Lung microvascular endothelial cell (primary cell): ENCODE measurements at regions not wholly inside any gene's neighbourhood (a gene's known extent, or its start where the extent isn't known, plus 50 kb on each side); places are given as distances from the start of the nearest gene placed in this dataset.
A peak's percentile ranks its signal among the peaks of the same experiment; 100 is the strongest.

Source experiments
- DNase-seq, 2 donors: peaks; one replicate each; pipeline versions ENCODE4 v3.0.0 to v3.0.0-alpha.2; 2010; ENCODE audit warnings: low read depth in 2 of 2

DNA sequence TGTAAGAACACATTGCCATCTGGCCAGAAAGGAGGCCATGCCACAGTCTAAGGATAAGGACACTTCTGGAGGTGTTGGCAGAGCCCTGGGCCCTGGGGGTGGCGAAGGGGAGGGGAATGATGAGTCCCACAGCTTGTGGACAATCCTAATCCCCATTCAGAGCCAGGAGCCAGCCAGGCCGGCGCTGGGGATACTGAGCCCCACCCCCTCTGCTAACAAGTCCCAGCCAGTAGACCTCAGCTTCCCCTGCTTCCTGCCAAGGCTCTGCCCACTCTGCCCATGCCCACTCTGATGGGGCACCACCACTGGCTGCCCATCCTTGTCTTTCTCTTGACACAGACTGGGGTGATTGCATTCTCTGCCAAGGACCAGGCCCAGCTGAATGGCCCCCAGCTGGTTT lies 71.9 kb downstream of the NAV1 start:
- no peak for DNase-seq

DNA sequence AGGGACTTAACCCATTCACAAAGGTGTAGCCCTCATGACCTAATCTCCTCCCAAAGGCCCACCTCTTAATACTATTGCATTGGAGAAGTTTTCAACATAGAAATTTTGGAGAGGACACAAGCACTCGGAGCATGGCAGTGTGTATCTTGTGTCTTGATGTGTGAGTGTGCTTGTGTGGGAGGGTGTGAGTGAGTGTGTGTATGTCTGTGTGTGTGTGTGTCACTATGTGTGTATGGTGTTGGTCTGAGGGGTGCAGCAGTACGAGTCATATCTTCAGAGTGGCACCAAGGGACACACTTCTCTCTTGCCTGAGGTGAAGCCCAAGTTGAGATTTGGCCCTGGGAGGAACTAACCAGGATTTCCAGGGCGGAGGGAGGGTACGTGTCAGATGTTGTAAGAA lies 73.7 kb downstream of the NAV1 start:
- DNase-seq, result no peak

- peak; percentile 43 to 59 for DNase-seq
These were observed 75.5 kb downstream of the NAV1 start for GRCh38 chr1:201614262-201615015.

DNA sequence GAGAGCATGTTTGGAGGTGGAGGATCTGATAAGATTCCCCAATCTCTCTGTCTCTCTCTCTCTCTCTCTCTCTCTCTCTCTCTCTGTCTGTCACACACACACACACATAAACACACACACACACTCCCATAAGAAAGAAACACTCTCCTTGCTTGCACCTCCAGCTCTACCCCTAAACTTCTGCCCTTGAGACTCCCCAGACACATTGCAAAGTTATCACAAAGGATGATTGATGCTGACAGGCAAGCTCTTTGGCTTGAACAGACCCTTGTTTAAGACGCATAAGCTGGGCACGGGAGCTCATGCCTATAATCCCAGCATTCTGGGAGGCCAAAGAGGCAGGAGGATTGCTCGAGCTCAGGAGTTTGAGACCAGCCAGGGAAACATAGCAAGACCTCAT lies 78.2 kb downstream of the NAV1 start:
- DNase-seq, result no peak

DNA sequence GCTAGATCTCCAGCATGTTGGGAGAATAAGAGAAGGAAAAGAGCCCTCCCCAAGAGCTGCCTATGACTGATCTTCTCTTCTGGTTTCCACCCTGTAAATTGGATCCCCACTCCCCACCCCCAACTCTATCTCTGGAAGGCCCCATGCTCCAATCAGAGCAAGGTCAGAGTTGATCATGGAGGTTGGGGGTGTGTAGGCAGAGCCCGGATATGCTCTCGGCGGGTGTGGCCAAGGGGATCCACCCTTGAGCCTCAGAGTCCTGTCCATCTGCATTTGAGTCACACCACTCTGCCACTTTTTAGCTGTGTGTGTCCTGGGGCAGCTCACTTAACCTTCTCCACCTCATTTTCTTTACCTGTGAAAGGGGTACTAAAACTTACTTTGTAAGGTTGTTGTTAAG lies 79.5 kb downstream of the NAV1 start:
- no peak for DNase-seq

- DNase-seq, result no peak
These were observed 80.0 kb downstream of the NAV1 start for GRCh38 chr1:201618905-201619304.

DNA sequence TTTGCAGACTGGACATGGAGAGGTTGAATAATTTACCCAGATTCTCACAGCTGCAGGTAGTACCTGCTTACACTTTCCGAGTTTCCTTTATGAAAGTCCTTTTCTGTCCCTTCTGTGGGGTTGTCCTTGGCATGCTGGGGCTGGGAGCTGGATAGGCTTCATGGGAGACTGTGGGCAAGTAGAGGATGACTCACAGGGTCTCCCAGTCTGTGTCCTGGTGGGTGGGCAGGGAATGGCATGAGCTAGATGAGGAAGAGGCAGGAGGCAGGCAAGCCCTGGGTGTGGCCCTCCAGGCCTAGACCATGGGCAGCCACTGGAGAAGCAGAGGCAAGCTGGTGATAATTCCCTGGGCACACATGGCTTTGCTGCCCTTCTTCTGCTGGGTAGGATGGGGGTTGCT lies 80.6 kb downstream of the NAV1 start:
- DNase-seq, result no peak

DNA sequence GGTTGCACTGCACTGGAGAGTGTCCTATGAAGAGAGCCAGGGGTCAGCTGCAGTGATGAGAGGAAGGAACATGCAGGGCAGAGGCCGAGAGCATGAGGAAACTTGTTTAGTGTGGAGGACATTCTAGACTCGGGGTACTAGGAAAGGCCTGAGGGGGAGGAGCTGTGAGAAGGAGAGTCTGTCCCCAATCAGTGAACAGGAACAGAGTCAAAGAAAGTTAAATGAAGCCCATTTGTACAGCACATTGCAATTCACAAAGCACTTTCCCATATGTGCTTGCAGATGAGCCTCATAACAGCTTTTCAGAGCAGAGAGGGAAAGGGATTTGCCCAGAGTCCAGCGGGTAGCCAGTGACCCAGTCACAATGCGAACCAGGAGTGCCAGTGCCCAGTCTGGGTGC lies 83.4 kb downstream of the NAV1 start:
- no peak for DNase-seq

GRCh38 chr1:201622824-201623223 lies 83.9 kb downstream of the NAV1 start:
- DNase-seq, result no peak

DNA sequence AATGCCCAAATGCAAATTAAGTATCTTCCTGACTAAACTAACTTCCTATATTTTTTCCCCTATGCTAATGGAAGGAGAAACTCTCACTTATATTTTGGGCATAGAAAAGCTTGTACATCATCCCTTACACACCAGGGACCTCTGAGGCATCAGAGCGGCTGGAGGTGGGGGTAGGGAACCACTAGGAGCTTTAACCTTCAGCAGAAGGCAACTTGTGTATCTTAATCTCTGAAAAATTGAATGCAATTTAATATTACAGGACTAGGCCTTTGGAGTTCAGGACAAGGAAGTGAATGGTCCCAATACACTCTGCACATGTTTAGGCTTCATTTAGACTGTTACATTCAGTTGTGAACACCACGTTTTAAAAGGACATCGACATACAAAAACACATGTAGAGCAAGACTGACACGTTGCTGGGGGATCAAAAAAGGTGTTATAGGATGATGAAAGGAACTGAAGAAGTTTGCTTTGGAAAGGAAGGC lies 85.9 kb downstream of the NAV1 start:
- DNase-seq, result no peak

- peak in 1 of 2 donors; percentile 95 for DNase-seq
These were observed 86.4 kb downstream of the NAV1 start for GRCh38 chr1:201625226-201625761.

- DNase-seq, result no peak
These were observed 86.9 kb downstream of the NAV1 start for GRCh38 chr1:201625851-201626251.

DNA sequence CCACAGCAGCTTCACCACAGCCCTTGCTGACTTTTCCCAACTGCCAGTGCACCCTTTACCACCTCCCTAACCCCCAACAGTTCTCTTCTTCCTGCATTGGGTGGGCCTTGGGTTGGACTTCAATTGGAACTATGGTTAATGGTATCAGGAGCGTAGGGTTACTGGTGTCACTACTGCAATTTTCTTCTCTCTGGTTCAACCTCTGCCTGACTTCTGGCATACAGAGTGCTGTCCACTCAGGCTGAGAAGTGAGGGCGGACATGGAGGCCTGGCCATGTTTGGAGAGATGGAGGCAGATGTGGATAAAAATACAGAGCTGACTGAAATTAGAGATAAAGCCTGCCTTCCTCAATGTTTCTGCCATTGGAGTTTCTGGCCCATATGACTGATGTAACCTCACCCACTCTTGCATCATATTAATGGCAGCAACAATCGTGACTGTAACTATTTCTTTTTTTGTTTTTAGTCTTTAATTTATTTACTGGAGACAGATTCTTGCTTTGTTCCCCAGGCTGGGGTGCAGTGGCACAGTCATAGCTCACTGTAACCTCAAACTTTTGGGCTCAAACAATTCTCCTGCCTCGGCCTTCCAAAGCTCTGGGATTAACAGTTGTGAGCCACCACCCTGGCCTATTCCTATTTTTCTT lies 87.8 kb downstream of the NAV1 start:
- DNase-seq, result no peak

GRCh38 chr1:201628490-201628889 lies 89.6 kb downstream of the NAV1 start:
- peak in 1 of 2 donors; percentile 25 for DNase-seq

DNA sequence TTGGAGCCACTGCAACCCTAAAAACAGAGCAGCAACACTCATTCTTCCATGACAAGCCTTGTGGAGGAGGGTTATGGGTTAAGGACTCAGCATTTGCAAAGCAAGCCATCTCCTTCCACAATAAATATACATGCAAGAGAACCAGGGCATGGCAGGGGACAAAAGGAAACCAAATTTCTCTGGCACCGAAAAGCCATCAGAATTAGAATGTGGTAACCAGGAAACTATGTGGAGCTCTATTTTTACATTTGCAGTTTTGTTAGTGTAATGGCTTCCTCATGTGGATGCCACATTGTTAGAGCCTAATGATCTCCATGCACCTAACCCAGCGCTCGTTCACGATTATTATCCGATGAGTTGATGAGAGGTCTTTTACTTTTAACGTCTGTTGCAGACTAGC lies 91.7 kb downstream of the NAV1 start:
- DNase-seq, result no peak

DNA sequence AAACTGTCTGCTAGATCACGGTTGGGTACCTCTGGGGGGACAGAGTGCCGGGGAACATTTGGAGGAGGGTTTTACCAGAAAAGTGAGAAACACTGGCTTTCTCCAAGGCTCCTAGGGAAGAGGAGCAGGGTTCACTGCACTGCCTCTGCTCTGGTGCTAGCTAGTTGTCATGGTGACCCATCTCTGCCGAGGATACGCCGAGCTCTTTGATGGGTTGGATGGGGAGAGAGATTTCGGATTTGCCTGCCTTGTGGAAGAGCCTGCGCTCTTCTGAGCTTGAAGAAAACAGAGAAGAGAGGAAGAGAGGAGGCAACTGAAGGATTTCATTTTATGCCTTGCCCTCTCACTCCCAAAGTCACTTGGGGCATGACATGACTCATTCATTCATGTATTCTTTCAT lies 92.1 kb downstream of the NAV1 start:
- no peak for DNase-seq

- no peak for DNase-seq
These were observed 93.5 kb downstream of the NAV1 start for GRCh38 chr1:201632364-201632952.

DNA sequence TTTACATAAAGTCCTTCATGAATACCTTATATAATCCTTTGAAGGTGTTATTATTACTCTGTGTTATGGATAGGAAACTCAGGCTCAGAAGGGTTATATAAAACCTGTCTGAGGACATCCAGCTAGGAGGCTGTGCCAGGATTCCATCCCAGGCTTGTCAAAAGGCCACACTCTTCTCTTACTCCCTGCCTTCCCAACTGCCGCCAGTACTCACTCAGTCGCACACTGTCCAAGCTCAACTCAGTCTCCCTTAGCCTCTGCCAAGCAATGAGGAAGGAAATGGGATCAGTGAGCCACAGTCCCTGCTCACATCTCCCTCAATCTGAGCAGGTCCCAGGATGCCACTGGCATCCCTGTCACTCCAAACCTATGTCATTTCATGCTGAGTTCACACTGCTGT lies 94.4 kb downstream of the NAV1 start:
- DNase-seq, result peak; percentile 23 to 35

DNA sequence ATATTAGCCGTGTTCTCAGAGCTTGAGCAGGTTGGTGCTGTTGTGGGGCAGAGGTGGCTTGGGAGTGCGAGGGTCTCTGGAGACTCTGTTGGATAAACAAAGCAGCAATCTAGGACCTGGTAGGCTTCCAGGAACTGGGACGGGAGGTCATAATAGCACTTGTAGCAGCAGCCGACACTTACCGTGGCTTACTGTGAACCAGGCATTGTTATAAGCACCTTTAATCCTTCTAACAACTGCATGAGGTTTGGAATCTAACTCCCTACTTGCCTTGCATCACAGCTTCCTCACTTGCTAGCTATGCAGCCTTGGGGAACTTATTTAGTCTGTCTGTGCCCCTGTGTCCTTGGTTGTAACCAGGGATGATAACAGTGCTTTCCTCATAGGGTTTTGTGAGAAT lies 94.9 kb downstream of the NAV1 start:
- DNase-seq, result no peak

- peak in 1 of 2 donors; percentile 72 for DNase-seq
These were observed 95.3 kb downstream of the NAV1 start for GRCh38 chr1:201634261-201634660.

- DNase-seq, result no peak
These were observed 97.2 kb downstream of the NAV1 start for GRCh38 chr1:201636097-201636496.

- peak; percentile 62 to 96 for DNase-seq
These were observed 97.6 kb downstream of the NAV1 start for GRCh38 chr1:201636510-201636971.
